Aorta (tissue), 5 donors: ENCODE measurements at regions not wholly inside any gene's neighbourhood (a gene's known extent, or its start where the extent isn't known, plus 50 kb on each side); places are given as distances from the start of the nearest gene placed in this dataset.

Source experiments
- ATAC-seq: fragments of 200-7000 bp; cut with Tn5 transposase; one replicate; pipeline ENCODE4 v1.9.1; 2022; ENCODE audit warnings: moderate library complexity; ENCODE audit not compliant: low FRiP score
- DNase-seq, 2 donors: peaks; one replicate each; pipeline ENCODE4 v3.0.0-alpha.2; 2020
- H3K27ac ChIP-seq, 2 donors: one replicate each; pipeline ENCODE4 v1.5.1; 2013; ENCODE audit warnings: low read length in 2 of 2, mild to moderate bottlenecking in 2 of 2, moderate library complexity in 2 of 2, control low read depth in 1 of 2, inconsistent platforms in 1 of 2, low read depth in 1 of 2
- H3K27me3 ChIP-seq, 2 donors: one replicate each; pipeline ENCODE4 v1.6.1; 2013; ENCODE audit warnings: control low read depth in 1 of 2, low read length in 1 of 2, mild to moderate bottlenecking in 1 of 2, moderate library complexity in 1 of 2; ENCODE audit not compliant: insufficient read depth in 2 of 2, control insufficient read depth in 1 of 2
- H3K36me3 ChIP-seq, 2 donors: one replicate each; pipeline ENCODE4 v1.6.1; 2013; ENCODE audit warnings: control low read depth in 1 of 2, low read length in 1 of 2, mild to moderate bottlenecking in 1 of 2; ENCODE audit not compliant: insufficient read depth in 2 of 2, control insufficient read depth in 1 of 2
- H3K4me1 ChIP-seq, 2 donors: one replicate each; pipeline ENCODE4 v1.6.1; 2013; ENCODE audit warnings: low read length in 2 of 2, control low read depth in 1 of 2, mild to moderate bottlenecking in 1 of 2, moderate library complexity in 1 of 2; ENCODE audit not compliant: insufficient read depth in 2 of 2, control insufficient read depth in 1 of 2
- H3K4me3 ChIP-seq, 2 donors: one replicate each; pipeline ENCODE4 v1.5.1; 2013; ENCODE audit warnings: low read length in 2 of 2, control low read depth in 1 of 2, mild to moderate bottlenecking in 1 of 2
- H3K9me3 ChIP-seq: one replicate; pipeline ENCODE4 v1.6.1; 2013; ENCODE audit warnings: mild to moderate bottlenecking, low read length; ENCODE audit not compliant: control insufficient read depth
- WGBS, 2 donors: extraction: QIAGEN DNeasy Blood & Tissue Kit; methylation state at CpG; one replicate each; pipeline ENCODE4 v1.1.7; 2013; 5-methylcytosine and 5-hydroxymethylcytosine counted together
- intact Hi-C, 2 donors: fragments of 100-400 bp; cut with DNase I; formaldehyde crosslinking; loops; one replicate each; pipeline versions ENCODE4 v1.14.2 to v1.15.0; 2022
- donor health status: healthy with polysubstance abuse.
- donor health status: Bipolar disorder and iron deficiency.
- donor health status: DM: no; HTN: no; CAD: no.
- donor health status: DM: no; HTN: no; CAD: no.
- donor health status: DM: yes; HTN: yes; CAD: no.

DNA sequence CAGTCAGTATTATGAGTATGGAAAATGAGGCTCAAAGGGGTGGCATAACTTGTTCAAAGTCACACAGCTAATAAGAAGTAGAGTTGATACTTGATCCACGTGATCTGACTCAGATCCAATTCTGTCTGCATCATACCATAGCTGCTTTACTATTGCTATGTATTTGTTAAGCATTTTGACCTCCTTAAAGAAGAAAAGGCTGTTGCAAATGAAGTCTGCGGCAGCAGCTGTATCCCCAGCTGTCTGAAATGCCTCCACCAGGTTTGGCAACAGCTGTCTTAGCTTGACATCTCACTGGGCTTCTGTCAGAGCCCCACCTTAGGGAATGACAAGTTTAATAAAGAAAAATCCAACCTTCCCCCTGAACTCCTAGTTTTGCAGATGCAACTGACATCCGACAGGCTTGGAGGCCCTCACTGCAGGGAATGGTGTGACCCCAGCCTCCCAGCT is 75.6 kb upstream of the SLC44A1 start:
- DNase-seq = no peak
- no peak for ATAC-seq
- no peak overlapping the region for H3K27ac ChIP-seq
- 72 to 80% methylated on average over 3 of the region's 3 CpGs for WGBS, 2 donors
- H3K27me3 ChIP-seq = no peaks in the 10 kb centered on the region
- intact Hi-C loops = loop anchor here in 1 of 2 donors (10.0 kb wide), 1 partner anchor 246 kb away; no protein-coding TSS in a partner anchor
- no peaks in the 10 kb centered on the region for H3K9me3 ChIP-seq
- H3K4me1 ChIP-seq = no peaks in the 10 kb centered on the region
- no peak overlapping the region for H3K4me3 ChIP-seq
- no peaks in the 10 kb centered on the region for H3K36me3 ChIP-seq

GRCh38 chr9:105171076-105171475 is 73.4 kb upstream of the SLC44A1 start:
- no peak overlapping the region for H3K27ac ChIP-seq
- WGBS, 2 donors = 9 to 15% methylated on average over 1 of the region's 1 CpG
- H3K4me3 ChIP-seq = no peak overlapping the region
- H3K27me3 ChIP-seq = no peaks in the 10 kb centered on the region
- H3K36me3 ChIP-seq = no peaks in the 10 kb centered on the region
- intact Hi-C loops = no loop called here
- no peak for DNase-seq
- no peaks in the 10 kb centered on the region for H3K4me1 ChIP-seq
- ATAC-seq = no peak
- H3K9me3 ChIP-seq = no peaks in the 10 kb centered on the region

- Histone ChIP-seq H3K9me3 (no peaks in the 10 kb centered on the region), H3K27ac (no peak overlapping the region), H3K4me3 (no peak overlapping the region), H3K36me3 (no peaks in the 10 kb centered on the region), H3K4me1 (no peaks in the 10 kb centered on the region), H3K27me3 (no peaks in the 10 kb centered on the region)
- 69 to 99% methylated on average over 3 of the region's 3 CpGs for WGBS, 2 donors
- intact Hi-C loops = no loop called here
- ATAC-seq (no peak), DNase-seq (no peak)
Observed at GRCh38 chr9:105171589-105171988, 72.9 kb upstream of the SLC44A1 start.

DNA sequence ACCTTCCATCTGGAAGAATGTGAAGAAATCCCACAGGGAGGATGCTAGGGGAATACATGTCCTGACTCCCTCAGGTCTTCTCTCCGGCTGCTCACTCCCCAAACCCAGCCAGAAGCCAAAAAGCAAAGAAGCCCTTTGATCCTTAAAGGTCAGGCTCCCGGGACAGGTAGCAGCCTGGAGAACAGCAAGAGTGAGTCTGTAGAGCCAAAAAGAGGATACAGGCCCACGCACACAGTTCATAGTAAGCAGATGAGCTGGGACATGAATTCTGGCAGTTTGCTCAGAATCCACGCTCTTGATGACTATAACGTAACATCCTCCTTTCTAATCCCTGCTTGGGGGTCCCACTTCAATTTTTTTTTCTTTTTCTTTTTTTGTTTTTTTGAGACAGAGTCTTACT is 72.0 kb upstream of the SLC44A1 start:
- no peak for ATAC-seq
- intact Hi-C loops = no loop called here

GRCh38 chr9:105173306-105173705 is 71.1 kb upstream of the SLC44A1 start:
- Histone ChIP-seq H3K27me3 (no peaks in the 10 kb centered on the region), H3K4me1 (no peaks in the 10 kb centered on the region), H3K9me3 (no peaks in the 10 kb centered on the region), H3K4me3 (no peak overlapping the region), H3K36me3 (no peaks in the 10 kb centered on the region), H3K27ac (no peak overlapping the region)
- 90 to 97% methylated on average over 4 of the region's 4 CpGs for WGBS, 2 donors
- DNase-seq (no peak), ATAC-seq (no peak)
- intact Hi-C loops = no loop called here

More for the DNA sequence above, 72.0 kb upstream of the SLC44A1 start:
- Histone ChIP-seq H3K27ac (no peak overlapping the region), H3K4me3 (no peak overlapping the region), H3K27me3 (no peaks in the 10 kb centered on the region), H3K36me3 (no peaks in the 10 kb centered on the region), H3K4me1 (no peaks in the 10 kb centered on the region), H3K9me3 (no peaks in the 10 kb centered on the region)
- DNase-seq = no peak
- 76 to 96% methylated on average over 5 of the region's 5 CpGs for WGBS, 2 donors

- H3K36me3 ChIP-seq = no peaks in the 10 kb centered on the region
- 79 to 87% methylated on average over 4 of the region's 4 CpGs for WGBS, 2 donors
- ATAC-seq = no peak
- DNase-seq = no peak
- intact Hi-C loops = no loop called here
- no peak overlapping the region for H3K27ac ChIP-seq
- H3K27me3 ChIP-seq = no peaks in the 10 kb centered on the region
- H3K4me3 ChIP-seq = no peak overlapping the region
- no peaks in the 10 kb centered on the region for H3K4me1 ChIP-seq
- no peaks in the 10 kb centered on the region for H3K9me3 ChIP-seq
Observed at GRCh38 chr9:105173826-105174225, 70.6 kb upstream of the SLC44A1 start.

DNA sequence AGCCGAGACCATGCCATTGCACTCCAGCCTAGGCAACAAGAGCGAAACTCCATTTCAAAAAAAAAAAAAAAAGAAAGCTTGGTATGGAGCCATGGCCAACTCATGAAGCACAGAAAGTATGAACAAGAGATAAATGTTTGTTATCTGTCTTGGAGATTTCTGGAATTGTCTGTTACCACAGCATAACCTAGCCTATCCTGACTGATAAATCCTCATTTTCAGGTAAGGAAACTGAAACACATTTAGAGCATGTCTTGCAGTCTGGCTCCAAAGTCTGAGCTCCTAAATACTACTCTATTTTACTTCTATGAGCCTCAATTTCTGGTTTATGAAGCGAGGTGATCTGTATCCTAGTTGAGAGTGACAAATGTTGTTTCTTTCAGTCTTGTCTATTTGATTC is 68.3 kb upstream of the SLC44A1 start:
- intact Hi-C loops = no loop called here
- no peak for ATAC-seq
- no peak overlapping the region for H3K27ac ChIP-seq
- H3K4me3 ChIP-seq = no peak overlapping the region
- H3K9me3 ChIP-seq = no peaks in the 10 kb centered on the region
- no peaks in the 10 kb centered on the region for H3K4me1 ChIP-seq
- no peaks in the 10 kb centered on the region for H3K36me3 ChIP-seq
- no peak for DNase-seq
- H3K27me3 ChIP-seq = no peaks in the 10 kb centered on the region
- 93 to 96% methylated on average over 3 of the region's 3 CpGs for WGBS, 2 donors

GRCh38 chr9:105178076-105178475 is 66.4 kb upstream of the SLC44A1 start:
- ATAC-seq (no peak), DNase-seq (no peak)
- no peaks in the 10 kb centered on the region for H3K36me3 ChIP-seq
- 71 to 89% methylated on average over 10 of the region's 10 CpGs for WGBS, 2 donors
- H3K9me3 ChIP-seq = no peaks in the 10 kb centered on the region
- intact Hi-C loops = no loop called here
- no peaks in the 10 kb centered on the region for H3K27me3 ChIP-seq
- no peak overlapping the region for H3K4me3 ChIP-seq
- H3K27ac ChIP-seq = no peak overlapping the region
- no peaks in the 10 kb centered on the region for H3K4me1 ChIP-seq

DNA sequence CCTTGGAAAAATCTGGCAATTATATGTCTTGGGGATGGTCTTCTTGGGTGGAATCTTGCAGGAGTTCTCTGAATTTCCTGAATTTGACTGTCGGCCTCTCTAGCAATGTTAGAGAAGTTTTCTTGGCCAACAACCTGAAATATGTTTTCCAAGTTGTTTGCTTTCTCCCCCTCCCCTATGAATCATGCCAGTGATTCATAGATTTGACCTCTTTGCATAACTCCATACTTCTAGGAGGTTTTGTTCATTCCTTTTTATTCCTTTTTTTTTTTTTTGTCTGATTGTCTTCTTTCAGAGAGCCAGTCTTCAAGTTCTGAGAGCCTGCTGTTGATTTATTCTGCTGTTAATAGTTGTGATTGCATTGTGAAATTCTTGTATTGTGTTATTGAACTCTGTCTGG is 56.7 kb upstream of the SLC44A1 start:
- WGBS, 2 donors = 19 to 35% methylated on average over 1 of the region's 1 CpG
- Histone ChIP-seq H3K36me3 (no peaks in the 10 kb centered on the region), H3K27ac (no peak overlapping the region), H3K27me3 (no peaks in the 10 kb centered on the region), H3K4me1 (peaks cover 0 to 3% of the 10 kb centered on the region in 2 donors), H3K9me3 (no peaks in the 10 kb centered on the region), H3K4me3 (no peak overlapping the region)
- DNase-seq (no peak), ATAC-seq (no peak)
- intact Hi-C loops = no loop called here
